K562 (cell line): ENCODE measurements at regions not wholly inside any gene's neighbourhood (a gene's known extent, or its start where the extent isn't known, plus 50 kb on each side); places are given as distances from the start of the nearest gene placed in this dataset.

ENCODE experiments used
- ATAC-seq: fragments of 200-7000 bp; cut with Tn5 transposase; 3 replicates; pipeline ENCODE4 v1.9.1; 2020; ENCODE audit warnings: moderate library complexity
- BruUV-seq: library from RNA; stranded (reverse); fragments of 400-500 nt; replicated peaks from 2 replicates; lab custom pipeline; 2021; lab: Mats Ljungman, UMichigan
- CTCF ChIA-PET: fragments of 300-600 bp; formaldehyde crosslinking; extraction: SDS; loops from one replicate; lab custom pipeline; 2021; ENCODE audit warnings: low intra/inter-chr PET ratio; lab: Yijun Ruan, JAX
- POLR2A ChIA-PET: fragments of 300-600, 350-650 bp; sonication (Branson Sonifier 250); formaldehyde crosslinking; extraction: SDS; loops from one replicate; lab custom pipeline; 2021; ENCODE audit warnings: antibody characterized with exemption, inconsistent platforms; lab: Yijun Ruan, JAX
- DNase-seq, 4 experiments: peaks; one replicate each; pipeline versions ENCODE4 v3.0.0 to v3.0.0-alpha.2; 2011 to 2018; ENCODE audit warnings: low spot score in 3 of 4, mixed read lengths in 3 of 4; ENCODE audit errors: extremely low read depth in 1 of 4
- FAIRE-seq: peaks from 2 replicates; lab custom pipeline; 2011; peaks lifted over from hg19 to GRCh38; lab: Jason Lieb, UNC
- H2AFZ ChIP-seq: 2 replicates; pipeline ENCODE4 v1.6.0; 2011; ENCODE audit warnings: low read depth, low read length, control low read depth, inconsistent platforms
- H3K27ac ChIP-seq: fragments of 200-600 bp; 3 replicates; pipeline ENCODE4 v1.8.0; 2011; ENCODE audit warnings: low read depth, mild to moderate bottlenecking, control low read depth, inconsistent platforms, low read length, moderate library complexity, mixed read lengths; ENCODE audit errors: extremely low read depth
- H3K27me3 ChIP-seq, 2 experiments: fragments of 300-600 bp in 1 of 2; 2 replicates in 1 of 2; 3 replicates in 1 of 2; pipeline versions ENCODE4 v1.6.0 to v1.8.0; 2011; ENCODE audit warnings: inconsistent platforms in 2 of 2, low read length in 2 of 2, mild to moderate bottlenecking in 1 of 2, mixed read lengths in 1 of 2, moderate library complexity in 1 of 2; ENCODE audit not compliant: control insufficient read depth in 2 of 2, insufficient read depth in 2 of 2
- H3K36me3 ChIP-seq: fragments of 300-600 bp; 3 replicates; pipeline ENCODE4 v1.8.0; 2011; ENCODE audit warnings: mild to moderate bottlenecking, low read length, inconsistent platforms; ENCODE audit not compliant: control insufficient read depth, insufficient read depth
- H3K4me1 ChIP-seq, 2 experiments: fragments of 200-600 bp in 1 of 2; replicated peaks in 1 of 2; 2 replicates in 1 of 2; 3 replicates in 1 of 2; pipeline versions ENCODE4 v1.5.1 to v1.8.0; 2011; ENCODE audit warnings: inconsistent platforms in 2 of 2, low read length in 2 of 2, mild to moderate bottlenecking in 1 of 2, mixed read lengths in 1 of 2, moderate library complexity in 1 of 2; ENCODE audit not compliant: control insufficient read depth in 2 of 2, insufficient read depth in 2 of 2
- H3K4me2 ChIP-seq: 2 replicates; pipeline ENCODE4 v1.6.1; 2011; ENCODE audit warnings: low read length, control low read depth, inconsistent platforms, mixed read lengths; ENCODE audit not compliant: insufficient read depth
- H3K4me3 ChIP-seq: fragments of 200-600 bp; sonication (generic), shearing (Covaris generic); 2 replicates; pipeline ENCODE4 v1.5.1; 2016; ENCODE audit warnings: control low read depth, inconsistent platforms
- H3K79me2 ChIP-seq: fragments of 200-600 bp; 3 replicates; pipeline ENCODE4 v1.8.0; 2011; ENCODE audit warnings: low read length, inconsistent platforms; ENCODE audit not compliant: control insufficient read depth, insufficient read depth
- H3K9ac ChIP-seq, 2 experiments: 2 replicates each; pipeline versions ENCODE4 v1.6.0 to v1.6.1; 2011; ENCODE audit warnings: low read depth in 2 of 2, low read length in 2 of 2, control low read depth in 1 of 2, inconsistent platforms in 1 of 2, mild to moderate bottlenecking in 1 of 2, mixed read lengths in 1 of 2; ENCODE audit not compliant: insufficient read depth in 1 of 2
- H3K9me1 ChIP-seq: one replicate; pipeline ENCODE4 v1.6.0; 2011; ENCODE audit warnings: inconsistent platforms, mild to moderate bottlenecking, low read length, moderate library complexity; ENCODE audit not compliant: control insufficient read depth, insufficient read depth
- H3K9me3 ChIP-seq: replicated peaks from 2 replicates; pipeline ENCODE4 v1.5.1; 2011; ENCODE audit warnings: low read depth, low read length, inconsistent platforms; ENCODE audit not compliant: control insufficient read depth, insufficient read depth
- H4K20me1 ChIP-seq: replicated peaks from 2 replicates; pipeline ENCODE4 v1.6.1; 2011; ENCODE audit warnings: low read length, inconsistent platforms, mixed read lengths; ENCODE audit not compliant: control insufficient read depth, insufficient read depth
- E2F4 ChIP-seq: sonication (generic); formaldehyde crosslinking; IDR thresholded peaks from 2 replicates; pipeline ENCODE4 v1.8.0; 2022; ENCODE audit warnings: mild to moderate bottlenecking, low read depth, missing genetic modification reagents
- E2F6 ChIP-seq, 2 experiments: IDR thresholded peaks; 2 replicates each; pipeline ENCODE4 v1.6.1; 2011; ENCODE audit warnings: borderline replicate concordance in 1 of 2, control low read depth in 1 of 2, low read depth in 1 of 2, low read length in 1 of 2, mild to moderate bottlenecking in 1 of 2, mixed read lengths in 1 of 2, moderate library complexity in 1 of 2; ENCODE audit not compliant: insufficient read depth in 1 of 2, insufficient read length in 1 of 2, poor library complexity in 1 of 2, severe bottlenecking in 1 of 2; ENCODE audit errors: extremely low read depth in 1 of 2
- GTF2A2 ChIP-seq: IDR thresholded peaks from 2 replicates; pipeline ENCODE4 v1.6.1; 2016; ENCODE audit warnings: mild to moderate bottlenecking, missing genetic modification characterization, missing compliant biosample characterization
- HBP1 ChIP-seq: fragments of 450-650 bp; formaldehyde crosslinking; IDR thresholded peaks from 2 replicates; pipeline ENCODE4 v1.4.0; 2022; ENCODE audit warnings: missing genetic modification characterization
- HNRNPK ChIP-seq: fragments of 200-400 bp; formaldehyde crosslinking; IDR thresholded peaks from one replicate; pipeline ENCODE4 v1.6.1; 2018; ENCODE audit warnings: mild to moderate bottlenecking, low read depth, low read length; ENCODE audit not compliant: poor library complexity, severe bottlenecking
- MAFF ChIP-seq: IDR thresholded peaks from 2 replicates; pipeline ENCODE4 v1.6.1; 2012; ENCODE audit warnings: low read length, improper control_type of control experiment
- MTA1 ChIP-seq: fragments of 450-650 bp; IDR thresholded peaks from 2 replicates; pipeline ENCODE4 v1.6.1; 2017; ENCODE audit warnings: borderline replicate concordance
- NELFE ChIP-seq: IDR thresholded peaks from 2 replicates; pipeline ENCODE4 v1.6.1; 2011; ENCODE audit warnings: mild to moderate bottlenecking; ENCODE audit not compliant: insufficient read depth, insufficient read length
- NR2F6 ChIP-seq: fragments of 450-650 bp; formaldehyde crosslinking; IDR thresholded peaks from 2 replicates; pipeline ENCODE4 v1.4.0; 2020; ENCODE audit warnings: mild to moderate bottlenecking
- POLR3G ChIP-seq: IDR thresholded peaks from 2 replicates; pipeline ENCODE4 v1.6.1; 2011; ENCODE audit not compliant: insufficient read length, insufficient replicate concordance; ENCODE audit errors: extremely low read depth
- PTTG1 ChIP-seq: fragments of 450-650 bp; IDR thresholded peaks from 2 replicates; pipeline ENCODE4 v1.6.1; 2016; ENCODE audit warnings: low read depth, mild to moderate bottlenecking, missing genetic modification characterization, missing compliant biosample characterization
- RAD51 ChIP-seq: fragments of 450-650 bp; IDR thresholded peaks from 2 replicates; pipeline ENCODE4 v1.7.1; 2016; ENCODE audit warnings: low read depth, mild to moderate bottlenecking, borderline replicate concordance
- RNF2 ChIP-seq: sonication (generic); IDR thresholded peaks from 2 replicates; pipeline ENCODE4 v1.6.1; 2016
- SIN3A ChIP-seq, 2 experiments: fragments of 150-350 bp in 1 of 2; IDR thresholded peaks; 2 replicates each; pipeline ENCODE4 v1.6.1; 2011 to 2016; ENCODE audit warnings: borderline replicate concordance in 2 of 2, low read depth in 2 of 2, low read length in 2 of 2, mild to moderate bottlenecking in 2 of 2, moderate library complexity in 2 of 2; ENCODE audit not compliant: control insufficient read depth in 1 of 2
- ZC3H8 ChIP-seq: fragments of 450-650 bp; IDR thresholded peaks from 2 replicates; pipeline ENCODE4 v1.6.1; 2017
- ZEB2 ChIP-seq: fragments of 450-650 bp; IDR thresholded peaks from 2 replicates; pipeline ENCODE4 v1.6.1; 2016
- ZNF12 ChIP-seq: sonication (generic); formaldehyde crosslinking; IDR thresholded peaks from 2 replicates; pipeline ENCODE4 v1.4.0; 2020; ENCODE audit warnings: mild to moderate bottlenecking, missing genetic modification reagents
- ZNF583 ChIP-seq: fragments of 250-450 bp; sonication (Bioruptor Pico); IDR thresholded peaks from 2 replicates; pipeline ENCODE4 v1.4.0; 2020
- WGBS: fragments of 100-300 bp; shearing (Covaris generic); methylation state at CpG from one replicate; pipeline ENCODE4 v1.1.6; 2016; ENCODE audit warnings: low coverage, mixed read lengths; ENCODE audit not compliant: insufficient coverage; ENCODE audit errors: missing lambda C conversion rate; 5-methylcytosine and 5-hydroxymethylcytosine counted together
- in situ Hi-C: fragments of 300-500 bp; cut with MboI; formaldehyde crosslinking; loops from 4 replicates; pipeline ENCODE4 v1.15.0; 2018; ENCODE audit warnings: inconsistent platforms, mixed read lengths
- intact Hi-C: fragments of 100-400 bp; cut with micrococcal nuclease; formaldehyde crosslinking; loops from 2 replicates; pipeline ENCODE4 v1.14.2; 2022

- TF ChIP-seq PTTG1, result no peak
- TF ChIP-seq NELFE, result no peak
- no peak for TF ChIP-seq RAD51
Observed at GRCh38 chr5:104412649-104413240, 850.2 kb upstream of the NUDT12 start (continued).

- Histone ChIP-seq H3K4me2 (no peak overlapping the region), H3K27me3 (no peaks in the 10 kb centered on the region), H4K20me1 (no peaks in the 10 kb centered on the region), H3K79me2 (no peaks in the 10 kb centered on the region), H3K9me1 (no peaks in the 10 kb centered on the region), H3K9me3 (no peaks in the 10 kb centered on the region), H3K9ac (no peak overlapping the region), H2AFZ (no peak overlapping the region), H3K36me3 (no peaks in the 10 kb centered on the region), H3K27ac (no peak overlapping the region), H3K4me1 (no peaks in the 10 kb centered on the region), H3K4me3 (no peak overlapping the region)
- DNase-seq (no peak), ATAC-seq (no peak), FAIRE-seq (no peak)
- no peak for TF ChIP-seq ZEB2
- TF ChIP-seq MAFF, result no peak
- TF ChIP-seq ZNF583, result no peak
- no peak for TF ChIP-seq E2F6 (IDR thresholded peaks at IDR 0.05; ENCODE audit: borderline replicate concordance in 1 of 2, extremely low read depth in 1 of 2, insufficient read depth in 1 of 2, insufficient read length in 1 of 2, low read depth in 1 of 2, low read length in 1 of 2, poor library complexity in 1 of 2, severe bottlenecking in 1 of 2)
- TF ChIP-seq MTA1, result no peak
- TF ChIP-seq ZNF12 (CRISPR knock-in tag), result no peak
- TF ChIP-seq RNF2, result no peak
- TF ChIP-seq HNRNPK, result no peak
- no peak for TF ChIP-seq NR2F6 (CRISPR knock-in tag)
- no peak for TF ChIP-seq POLR3G
- no peak for TF ChIP-seq GTF2A2 (tag)
- no peak for TF ChIP-seq HBP1 (CRISPR knock-in tag)
- TF ChIP-seq SIN3A (IDR thresholded peaks at IDR 0.05; ENCODE audit: borderline replicate concordance in 2 of 2, control insufficient read depth in 1 of 2, low read depth in 2 of 2, low read length in 2 of 2), result no peak
- no peak for TF ChIP-seq E2F4
- no peak for TF ChIP-seq ZC3H8
- 0% methylated on average over 3 of the region's 3 CpGs for WGBS
- ChIA-PET CTCF (no interaction called here), POLR2A (no interaction called here)
- BruUV-seq, result no TSS peak
- in situ Hi-C loops (no loop called here), intact Hi-C loops (no loop called here)
Observed at GRCh38 chr5:104400941-104401340, 838.4 kb upstream of the NUDT12 start.
